Psoas muscle (tissue), 7 donors: ENCODE measurements at regions not wholly inside any gene's neighbourhood (a gene's known extent, or its start where the extent isn't known, plus 50 kb on each side); places are given as distances from the start of the nearest gene placed in this dataset.
"Not testable (repeated sequence)": the region's sequence is repeated elsewhere in the genome, so short reads cannot be mapped to it uniquely, and the experiment has no call there.

Source experiments
- ATAC-seq, 4 donors: fragments of 200-7000 bp; cut with Tn5 transposase; one replicate each; pipeline ENCODE4 v1.9.1; 2020; ENCODE audit warnings: moderate library complexity in 3 of 4, mild to moderate bottlenecking in 2 of 4
- DNase-seq, 2 donors: peaks; one replicate each; pipeline ENCODE4 v3.0.0-alpha.2; 2020
- H3K27ac ChIP-seq: fragments of 200-600 bp; one replicate; pipeline ENCODE4 v1.8.0; 2022
- H3K27me3 ChIP-seq, 3 donors: fragments of 200-600 bp in 1 of 3; one replicate each; pipeline versions ENCODE4 v1.6.1 to v1.8.0; 2013 to 2022; ENCODE audit warnings: low read length in 2 of 3, mild to moderate bottlenecking in 2 of 3, moderate library complexity in 1 of 3; ENCODE audit not compliant: insufficient read depth in 3 of 3
- H3K36me3 ChIP-seq, 2 donors: fragments of 200-600 bp in 1 of 2; one replicate each; pipeline versions ENCODE4 v1.6.1 to v1.8.0; 2013 to 2022; ENCODE audit warnings: low read depth in 1 of 2, mild to moderate bottlenecking in 1 of 2, moderate library complexity in 1 of 2; ENCODE audit not compliant: insufficient read depth in 1 of 2
- H3K4me1 ChIP-seq: fragments of 200-600 bp; one replicate; pipeline ENCODE4 v1.8.0; 2022
- H3K4me3 ChIP-seq: fragments of 200-600 bp; one replicate; pipeline ENCODE4 v1.8.0; 2022; ENCODE audit warnings: mild to moderate bottlenecking
- H3K9me3 ChIP-seq: fragments of 200-600 bp; one replicate; pipeline ENCODE4 v1.8.0; 2022
- CTCF ChIP-seq: fragments of 200-600 bp; IDR thresholded peaks from one replicate; pipeline ENCODE4 v1.8.0; 2022; ENCODE audit warnings: antibody characterized with exemption
- WGBS, 3 donors: extraction: QIAGEN DNeasy Blood & Tissue Kit; methylation state at CpG; one replicate each; pipeline versions ENCODE4 v1.1.6 to v1.1.7; 2013; 5-methylcytosine and 5-hydroxymethylcytosine counted together
- intact Hi-C, 2 donors: fragments of 100-400 bp; cut with DNase I; formaldehyde crosslinking; loops; one replicate each; pipeline versions ENCODE4 v1.11.0 to v1.14.2; 2022
- donor health status: healthy with polysubstance abuse.
- donor health status: DM: no; HTN: no; CAD: no; lungs with moderate emphysema.
- donor health status: Bipolar disorder and iron deficiency.
- donor health status: healthy.
- donor health status: DM: yes; HTN: yes; CAD: no.
- donor health status: DM: no; HTN: no; CAD: no.
- donor health status: DM: yes; HTN: yes; CAD: no.

GRCh38 chr22:33985506-33985905 lies 65.2 kb upstream of the LARGE1 start:
- no peak overlapping the region for H3K4me3 ChIP-seq
- ATAC-seq (no peak), DNase-seq (no peak)
- H3K27ac ChIP-seq: no peak overlapping the region
- H3K4me1 ChIP-seq: no peaks in the 10 kb centered on the region
- H3K27me3 ChIP-seq: no peaks in the 10 kb centered on the region
- TF ChIP-seq CTCF: no peak
- WGBS, 3 donors: 63 to 76% (median 75%) methylated on average over 4 of the region's 4 CpGs
- intact Hi-C loops: no loop called here
- no peaks in the 10 kb centered on the region for H3K36me3 ChIP-seq
- no peaks in the 10 kb centered on the region for H3K9me3 ChIP-seq

GRCh38 chr22:33986167-33986771 lies 66.0 kb upstream of the LARGE1 start:
- H3K9me3 ChIP-seq: no peaks in the 10 kb centered on the region
- WGBS, 3 donors: 75 to 76% (median 76%) methylated on average over 6 of the region's 6 CpGs
- H3K27ac ChIP-seq: no peak overlapping the region
- H3K36me3 ChIP-seq: no peaks in the 10 kb centered on the region
- H3K4me1 ChIP-seq: no peaks in the 10 kb centered on the region
- TF ChIP-seq CTCF: no peak
- DNase-seq (no peak), ATAC-seq (no peak)
- H3K4me3 ChIP-seq: no peak overlapping the region
- H3K27me3 ChIP-seq: no peaks in the 10 kb centered on the region
- intact Hi-C loops: no loop called here

- Histone ChIP-seq H3K9me3 (no peaks in the 10 kb centered on the region), H3K4me3 (no peak overlapping the region), H3K27ac (no peak overlapping the region), H3K36me3 (no peaks in the 10 kb centered on the region), H3K4me1 (no peaks in the 10 kb centered on the region), H3K27me3 (no peaks in the 10 kb centered on the region)
- TF ChIP-seq CTCF: no peak
- ATAC-seq (no peak), DNase-seq (no peak)
- intact Hi-C loops: no loop called here
- 48 to 51% (median 50%) methylated on average over 5 of the region's 5 CpGs for WGBS, 3 donors
Observed at GRCh38 chr22:33986954-33987353, 66.7 kb upstream of the LARGE1 start.

- ATAC-seq, H3K27me3 ChIP-seq, DNase-seq, H3K4me1 ChIP-seq, H3K27ac ChIP-seq, intact Hi-C loops, H3K9me3 ChIP-seq, H3K36me3 ChIP-seq, H3K4me3 ChIP-seq: not testable (repeated sequence)
- whole genome bisulfite sequencing, 3 donors: 92 to 99% (median 98%) methylated on average over 7 of the region's 7 CpGs
Observed at GRCh38 chr22:33989263-33989662, 69.0 kb upstream of the LARGE1 start.

- Histone ChIP-seq H3K4me1 (no peaks in the 10 kb centered on the region), H3K27ac (no peak overlapping the region), H3K27me3 (peaks cover 0 to 10% (median 3%) of the 10 kb centered on the region in 3 donors), H3K9me3 (peaks cover 4% of the 10 kb centered on the region), H3K4me3 (no peak overlapping the region), H3K36me3 (no peaks in the 10 kb centered on the region)
- intact Hi-C loops: no loop called here
- 42 to 49% (median 48%) methylated on average over 1 of the region's 1 CpG for WGBS, 3 donors
- no peak for DNase-seq
- no peak for TF ChIP-seq CTCF
- no peak for ATAC-seq
Observed at GRCh38 chr22:33991620-33992019, 71.3 kb upstream of the LARGE1 start.
